ENCODE measurements at regions not wholly inside any gene's neighbourhood (a gene's known extent, or its start where the extent isn't known, plus 50 kb on each side); places are given as distances from the start of the nearest gene placed in this dataset.

- H3K27me3 ChIP-seq (ENCODE audit: insufficient read depth, low read depth) = no peaks in the 10 kb centered on the region
- H3K4me2 ChIP-seq = no peak overlapping the region
- DNase-seq = peak; percentile 41 to 51
- H4K20me1 ChIP-seq (ENCODE audit: insufficient read depth) = no peaks in the 10 kb centered on the region
- H3K9me3 ChIP-seq (ENCODE audit: insufficient read depth, low read depth) = no peaks in the 10 kb centered on the region
- ChIA-PET POLR2A (ENCODE audit: unreplicated experiment) (no interaction called here), CTCF (no interaction called here)
- H2AFZ ChIP-seq = no peak overlapping the region
- intact Hi-C loops (cut with micrococcal nuclease; ENCODE audit: unreplicated experiment) = loop anchor here (10.0 kb wide), 1 partner anchor 649 kb away; no protein-coding TSS in a partner anchor
- H3K79me2 ChIP-seq (ENCODE audit: low read depth) = no peaks in the 10 kb centered on the region
- H3K27ac ChIP-seq = no peak overlapping the region
- no peaks in the 10 kb centered on the region for H3K9me2 ChIP-seq (ENCODE audit: insufficient read depth)
- no TSS peak for BruUV-seq (replicated peaks)
- H3K36me3 ChIP-seq (ENCODE audit: low read depth) = no peaks in the 10 kb centered on the region
- no peak for TF ChIP-seq EZH2 (IDR thresholded peaks at IDR 0.05; ENCODE audit: low read depth)
- TF ChIP-seq CTCF (conservative IDR thresholded peaks at IDR 0.05) = no peak
- H3K4me3 ChIP-seq = no peak overlapping the region
- no peaks in the 10 kb centered on the region; the same call in 1 of the 2 replicates for H3F3A ChIP-seq (ENCODE audit: insufficient read depth, low read depth)
- peaks cover 16% of the 10 kb centered on the region for H3K4me1 ChIP-seq (replicated peaks; ENCODE audit: insufficient read depth)
Observed at GRCh38 chr2:71925268-71926088, 222.2 kb downstream of the CYP26B1 start.

DNA sequence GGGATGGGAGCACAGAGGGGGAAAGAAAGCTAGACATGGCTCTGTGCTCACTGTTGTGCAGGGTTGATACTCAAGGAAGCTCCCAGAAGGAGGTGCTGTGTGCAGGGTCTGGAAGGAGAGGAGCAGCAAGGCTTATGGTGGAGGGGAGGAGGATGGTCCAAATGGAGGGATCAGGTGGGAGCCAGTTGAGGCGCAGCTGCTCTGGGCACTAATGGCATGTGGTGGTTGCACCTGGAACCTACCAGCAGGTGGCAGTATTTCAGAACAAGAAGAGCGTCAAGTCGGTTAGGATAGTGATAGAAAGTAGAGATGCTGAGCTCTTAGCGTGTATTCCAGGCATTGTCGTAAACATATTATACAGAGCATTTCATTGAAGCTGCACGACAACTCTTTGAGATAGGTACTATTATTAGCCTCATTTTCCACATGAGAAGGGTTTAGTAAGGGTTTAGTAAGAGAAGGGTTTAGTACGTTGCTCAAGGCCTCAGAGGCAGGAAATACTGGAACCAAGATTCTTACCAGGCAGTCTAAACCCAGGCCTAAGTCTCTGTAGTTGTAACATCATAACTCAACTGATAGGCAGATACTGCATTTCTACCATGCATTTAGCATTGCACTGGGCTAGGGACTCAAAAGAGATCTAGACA lies 223.7 kb downstream of the CYP26B1 start:
- no peak overlapping the region for H3K27ac ChIP-seq
- no TSS peak for BruUV-seq (replicated peaks)
- no peaks in the 10 kb centered on the region for H3K79me2 ChIP-seq (ENCODE audit: low read depth)
- H3K9me3 ChIP-seq (ENCODE audit: insufficient read depth, low read depth) = peaks cover 10% of the 10 kb centered on the region; the same call in 1 of the 2 replicates
- peaks cover 10% of the 10 kb centered on the region for H3K4me1 ChIP-seq (replicated peaks; ENCODE audit: insufficient read depth)
- H3K9me2 ChIP-seq (ENCODE audit: insufficient read depth) = no peaks in the 10 kb centered on the region
- no peaks in the 10 kb centered on the region for H3K27me3 ChIP-seq (ENCODE audit: insufficient read depth, low read depth)
- H4K20me1 ChIP-seq (ENCODE audit: insufficient read depth) = no peaks in the 10 kb centered on the region
- H3K4me3 ChIP-seq = no peak overlapping the region
- TF ChIP-seq CTCF (conservative IDR thresholded peaks at IDR 0.05) (peak; percentile 94), EZH2 (IDR thresholded peaks at IDR 0.05; ENCODE audit: low read depth) (no peak)
- H3K4me2 ChIP-seq = no peak overlapping the region
- H2AFZ ChIP-seq = no peak overlapping the region
- no peaks in the 10 kb centered on the region; the same call in 1 of the 2 replicates for H3F3A ChIP-seq (ENCODE audit: insufficient read depth, low read depth)
- H3K36me3 ChIP-seq (ENCODE audit: low read depth) = no peaks in the 10 kb centered on the region
- peak; percentile 42 to 48 for DNase-seq
- intact Hi-C loops (cut with micrococcal nuclease; ENCODE audit: unreplicated experiment) = loop anchor here (1.0 to 10.0 kb wide), 5 partner anchors 73 to 823 kb away; no protein-coding TSS in a partner anchor
- POLR2A ChIA-PET (ENCODE audit: unreplicated experiment) = no interaction called here
- CTCF ChIA-PET = interaction anchor here (0.6 to 1.1 kb wide), 7 partner anchors 40 to 830 kb away, joined by 3 to 9 read pairs (median 4); no protein-coding TSS in a partner anchor

GRCh38 chr2:71923143-71923525 lies 224.5 kb downstream of the CYP26B1 start:
- H4K20me1 ChIP-seq (ENCODE audit: insufficient read depth) = no peaks in the 10 kb centered on the region
- no peaks in the 10 kb centered on the region for H3K36me3 ChIP-seq (ENCODE audit: low read depth)
- H3K9me3 ChIP-seq (ENCODE audit: insufficient read depth, low read depth) = peaks cover 16% of the 10 kb centered on the region
- no peak for TF ChIP-seq CTCF (conservative IDR thresholded peaks at IDR 0.05)
- no peak for TF ChIP-seq EZH2 (IDR thresholded peaks at IDR 0.05; ENCODE audit: low read depth)
- CTCF ChIA-PET = interaction anchor here (0.6 to 0.7 kb wide), 2 partner anchors 65 to 168 kb away, joined by 3 read pairs; no protein-coding TSS in a partner anchor
- H3K4me2 ChIP-seq = no peak overlapping the region
- no peak overlapping the region for H3K4me3 ChIP-seq
- peaks cover 10% of the 10 kb centered on the region for H3K4me1 ChIP-seq (replicated peaks; ENCODE audit: insufficient read depth)
- H3K27me3 ChIP-seq (ENCODE audit: insufficient read depth, low read depth) = no peaks in the 10 kb centered on the region
- H2AFZ ChIP-seq = no peak overlapping the region
- POLR2A ChIA-PET (ENCODE audit: unreplicated experiment) = interaction anchor here (0.6 kb wide), 1 partner anchor 176 kb away, joined by 4 read pairs; no protein-coding TSS in a partner anchor
- no TSS peak for BruUV-seq (replicated peaks)
- H3F3A ChIP-seq (ENCODE audit: insufficient read depth, low read depth) = no peaks in the 10 kb centered on the region; the same call in 1 of the 2 replicates
- no peaks in the 10 kb centered on the region for H3K9me2 ChIP-seq (ENCODE audit: insufficient read depth)
- H3K27ac ChIP-seq = no peak overlapping the region
- intact Hi-C loops (cut with micrococcal nuclease; ENCODE audit: unreplicated experiment) = loop anchor here (5.0 to 10.0 kb wide), 3 partner anchors 74 to 824 kb away; no protein-coding TSS in a partner anchor
- no peak for DNase-seq
- H3K79me2 ChIP-seq (ENCODE audit: low read depth) = no peaks in the 10 kb centered on the region

Data from PC-9 (cell line).